Natural killer cell (primary cell): ENCODE measurements at regions not wholly inside any gene's neighbourhood (a gene's known extent, or its start where the extent isn't known, plus 50 kb on each side); places are given as distances from the start of the nearest gene placed in this dataset.

Experiments used
- ATAC-seq, 3 donors: fragments of 150-1000 bp in 2 of 3; fragments of 200-7000 bp in 1 of 3; cut with Tn5 transposase; 1 replicate in 1 of 3; 2 replicates in 2 of 3; pipeline ENCODE4 v1.10.0; 2021; ENCODE audit warnings: mild to moderate bottlenecking in 2 of 3, moderate library complexity in 2 of 3
- DNase-seq, 2 donors: peaks; one replicate each; pipeline versions ENCODE4 v3.0.0 to v3.0.0-alpha.2; 2013 to 2021; ENCODE audit warnings: mixed read lengths in 1 of 2
- H3K27ac ChIP-seq: one replicate; pipeline ENCODE4 v1.5.1; 2013; ENCODE audit warnings: mild to moderate bottlenecking, low read length
- H3K27me3 ChIP-seq: one replicate; pipeline ENCODE4 v1.6.1; 2013; ENCODE audit warnings: low read length; ENCODE audit not compliant: control insufficient read depth, insufficient read depth
- H3K36me3 ChIP-seq: one replicate; pipeline ENCODE4 v1.6.1; 2013; ENCODE audit warnings: low read length; ENCODE audit not compliant: control insufficient read depth, insufficient read depth
- H3K4me1 ChIP-seq: one replicate; pipeline ENCODE4 v1.6.1; 2013; ENCODE audit warnings: low read length; ENCODE audit not compliant: control insufficient read depth, insufficient read depth
- H3K4me3 ChIP-seq: one replicate; pipeline ENCODE4 v1.5.1; 2013; ENCODE audit warnings: low read length
- H3K9me3 ChIP-seq: one replicate; pipeline ENCODE4 v1.6.1; 2013; ENCODE audit warnings: low read length; ENCODE audit not compliant: control insufficient read depth, insufficient read depth
- H3K27ac Mint-ChIP-seq, 2 donors: one replicate each; pipeline ENCODE4 v1.8.0; 2022; ENCODE audit warnings: mild to moderate bottlenecking in 2 of 2, mixed read lengths in 2 of 2, moderate library complexity in 1 of 2
- H3K27me3 Mint-ChIP-seq, 2 donors: one replicate each; pipeline ENCODE4 v1.8.0; 2022; ENCODE audit warnings: low read depth in 2 of 2, mixed read lengths in 2 of 2
- H3K36me3 Mint-ChIP-seq: one replicate; pipeline ENCODE4 v1.8.0; 2022; ENCODE audit warnings: mixed read lengths
- H3K4me1 Mint-ChIP-seq, 2 donors: one replicate each; pipeline ENCODE4 v1.8.0; 2022; ENCODE audit warnings: mixed read lengths in 2 of 2
- H3K4me3 Mint-ChIP-seq: one replicate; pipeline ENCODE4 v1.8.0; 2022; ENCODE audit warnings: mild to moderate bottlenecking, moderate library complexity, mixed read lengths
- H3K9me3 Mint-ChIP-seq, 2 donors: one replicate each; pipeline ENCODE4 v1.8.0; 2022; ENCODE audit warnings: mixed read lengths in 2 of 2
- WGBS: methylation state at CpG from one replicate; pipeline ENCODE4 v1.1.7; 2013; ENCODE audit warnings: missing lambda C conversion rate; ENCODE audit not compliant: insufficient coverage; 5-methylcytosine and 5-hydroxymethylcytosine counted together
- intact Hi-C: fragments of 100-400 bp; cut with micrococcal nuclease; formaldehyde crosslinking; loops from one replicate; pipeline ENCODE4 v1.14.2; 2022
- TF ChIP-seq, protein P1 (sequence below): fragments of 200-600 bp; IDR thresholded peaks from one replicate; pipeline ENCODE4 v1.8.0; 2022; ENCODE audit warnings: antibody characterized with exemption

DNA sequence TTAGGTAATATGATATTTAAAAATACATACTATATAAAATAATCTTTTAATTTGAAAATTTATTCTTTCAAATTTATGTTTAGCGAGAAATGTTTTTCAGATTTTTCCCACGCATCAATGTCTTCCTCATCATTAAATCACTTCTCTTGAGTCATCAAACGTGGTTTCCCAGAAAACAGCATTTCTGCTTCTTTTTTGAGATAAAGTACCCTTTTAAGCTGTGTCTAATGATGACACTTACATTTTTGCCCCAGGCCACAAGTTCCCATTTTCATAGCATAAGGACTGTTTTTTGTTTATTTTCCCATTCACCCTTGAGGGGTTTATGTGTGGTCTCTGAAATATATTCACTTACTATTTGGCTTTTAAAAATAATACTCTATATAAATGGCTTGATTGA lies 139.0 kb upstream of the HS3ST3A1 start:
- H3K36me3 ChIP-seq: no peaks in the 10 kb centered on the region
- no peak overlapping the region for H3K4me3 ChIP-seq
- TF ChIP-seq, protein P1, sequence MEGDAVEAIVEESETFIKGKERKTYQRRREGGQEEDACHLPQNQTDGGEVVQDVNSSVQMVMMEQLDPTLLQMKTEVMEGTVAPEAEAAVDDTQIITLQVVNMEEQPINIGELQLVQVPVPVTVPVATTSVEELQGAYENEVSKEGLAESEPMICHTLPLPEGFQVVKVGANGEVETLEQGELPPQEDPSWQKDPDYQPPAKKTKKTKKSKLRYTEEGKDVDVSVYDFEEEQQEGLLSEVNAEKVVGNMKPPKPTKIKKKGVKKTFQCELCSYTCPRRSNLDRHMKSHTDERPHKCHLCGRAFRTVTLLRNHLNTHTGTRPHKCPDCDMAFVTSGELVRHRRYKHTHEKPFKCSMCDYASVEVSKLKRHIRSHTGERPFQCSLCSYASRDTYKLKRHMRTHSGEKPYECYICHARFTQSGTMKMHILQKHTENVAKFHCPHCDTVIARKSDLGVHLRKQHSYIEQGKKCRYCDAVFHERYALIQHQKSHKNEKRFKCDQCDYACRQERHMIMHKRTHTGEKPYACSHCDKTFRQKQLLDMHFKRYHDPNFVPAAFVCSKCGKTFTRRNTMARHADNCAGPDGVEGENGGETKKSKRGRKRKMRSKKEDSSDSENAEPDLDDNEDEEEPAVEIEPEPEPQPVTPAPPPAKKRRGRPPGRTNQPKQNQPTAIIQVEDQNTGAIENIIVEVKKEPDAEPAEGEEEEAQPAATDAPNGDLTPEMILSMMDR: no peak
- H3K27me3 ChIP-seq: no peaks in the 10 kb centered on the region
- Mint-ChIP-seq H3K36me3 (no peaks in the 10 kb centered on the region), H3K27ac (no peak overlapping the region), H3K27me3 (peaks cover 3 to 41% of the 10 kb centered on the region in 2 donors), H3K4me1 (no peaks in the 10 kb centered on the region), H3K9me3 (no peaks in the 10 kb centered on the region), H3K4me3 (no peak overlapping the region)
- intact Hi-C loops: no loop called here
- 53% methylated on average over 2 of the region's 3 CpGs for WGBS
- no peaks in the 10 kb centered on the region for H3K9me3 ChIP-seq
- H3K4me1 ChIP-seq: no peaks in the 10 kb centered on the region
- no peak for DNase-seq
- ATAC-seq: no peak
- H3K27ac ChIP-seq: no peak overlapping the region

DNA sequence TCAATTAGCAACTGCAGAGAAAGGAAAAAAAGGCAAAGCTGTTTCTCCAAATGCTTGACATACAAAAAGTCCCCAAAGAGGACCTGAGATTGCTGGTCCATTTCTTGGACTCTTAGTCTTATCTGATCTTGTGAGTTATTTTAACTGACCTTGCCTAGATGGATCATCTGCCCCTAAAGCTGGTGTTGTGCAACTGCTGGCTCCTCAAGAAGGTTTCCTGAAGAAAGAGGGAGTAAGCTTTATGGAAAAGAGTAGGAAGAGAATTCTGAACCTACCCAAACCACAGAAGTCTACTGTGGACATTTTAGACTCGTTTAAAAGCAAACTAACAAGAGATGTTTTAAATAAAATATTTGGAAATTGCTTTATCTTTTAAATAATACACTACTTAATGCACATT lies 140.0 kb upstream of the HS3ST3A1 start:
- Mint-ChIP-seq H3K4me1 (no peaks in the 10 kb centered on the region), H3K9me3 (no peaks in the 10 kb centered on the region), H3K36me3 (no peaks in the 10 kb centered on the region), H3K4me3 (no peak overlapping the region), H3K27me3 (peaks cover 3 to 42% of the 10 kb centered on the region in 2 donors), H3K27ac (no peak overlapping the region)
- intact Hi-C loops: no loop called here
- no CpG with 5 or more reads among the region's 1 CpG for WGBS
- no peak for ATAC-seq
- no peak for DNase-seq
- Histone ChIP-seq H3K4me1 (no peaks in the 10 kb centered on the region), H3K27ac (no peak overlapping the region), H3K27me3 (no peaks in the 10 kb centered on the region), H3K9me3 (no peaks in the 10 kb centered on the region), H3K36me3 (no peaks in the 10 kb centered on the region), H3K4me3 (no peak overlapping the region)
- TF ChIP-seq, protein P1: no peak

GRCh38 chr17:13743906-13744305 lies 142.2 kb upstream of the HS3ST3A1 start:
- Mint-ChIP-seq H3K27ac (no peak overlapping the region), H3K27me3 (peaks cover 3 to 24% of the 10 kb centered on the region in 2 donors), H3K9me3 (no peaks in the 10 kb centered on the region), H3K4me1 (no peaks in the 10 kb centered on the region), H3K4me3 (no peak overlapping the region), H3K36me3 (no peaks in the 10 kb centered on the region)
- ATAC-seq (no peak), DNase-seq (no peak)
- TF ChIP-seq, protein P1: no peak
- no peak overlapping the region for H3K27ac ChIP-seq
- H3K4me1 ChIP-seq: no peaks in the 10 kb centered on the region
- H3K4me3 ChIP-seq: no peak overlapping the region
- no peaks in the 10 kb centered on the region for H3K27me3 ChIP-seq
- WGBS: 100% methylated on average over 3 of the region's 3 CpGs
- H3K36me3 ChIP-seq: no peaks in the 10 kb centered on the region
- intact Hi-C loops: no loop called here
- H3K9me3 ChIP-seq: no peaks in the 10 kb centered on the region

DNA sequence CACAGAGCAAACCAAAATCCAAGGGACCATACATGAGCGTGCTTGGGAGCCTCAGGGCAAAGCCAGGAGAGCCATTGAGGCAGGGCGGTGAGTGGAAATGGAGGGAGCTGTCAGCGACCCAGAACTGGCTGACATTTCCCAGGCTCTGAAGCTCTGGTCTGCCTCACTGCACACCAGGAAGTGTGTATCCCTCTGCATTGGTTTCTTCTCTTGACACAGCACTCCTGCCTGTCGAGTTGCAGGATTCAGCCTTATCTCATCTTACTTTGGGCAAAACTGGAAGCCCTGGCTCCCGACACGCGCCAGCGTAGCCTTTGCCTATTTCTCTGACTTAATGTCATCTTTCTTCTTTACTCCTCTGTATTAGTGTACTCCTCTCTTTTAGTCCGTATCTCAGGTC lies 144.7 kb upstream of the HS3ST3A1 start:
- intact Hi-C loops: no loop called here
- no peaks in the 10 kb centered on the region for H3K9me3 Mint-ChIP-seq

More for the DNA sequence above, 144.7 kb upstream of the HS3ST3A1 start:
- ATAC-seq (no peak), DNase-seq (no peak)
- 86% methylated on average over 8 of the region's 9 CpGs for WGBS
- Histone ChIP-seq H3K9me3 (no peaks in the 10 kb centered on the region), H3K4me3 (no peak overlapping the region), H3K36me3 (no peaks in the 10 kb centered on the region), H3K4me1 (no peaks in the 10 kb centered on the region), H3K27ac (no peak overlapping the region), H3K27me3 (no peaks in the 10 kb centered on the region)
- H3K27ac Mint-ChIP-seq: no peak overlapping the region
- TF ChIP-seq, protein P1: no peak
- peaks cover 7 to 19% of the 10 kb centered on the region in 2 donors for H3K27me3 Mint-ChIP-seq
- H3K4me1 Mint-ChIP-seq: no peaks in the 10 kb centered on the region
- H3K36me3 Mint-ChIP-seq: no peaks in the 10 kb centered on the region
- no peak overlapping the region for H3K4me3 Mint-ChIP-seq
